ENCODE measurements at regions not wholly inside any gene's neighbourhood (a gene's known extent, or its start where the extent isn't known, plus 50 kb on each side); places are given as distances from the start of the nearest gene placed in this dataset.
"Not testable (repeated sequence)": the region's sequence is repeated elsewhere in the genome, so short reads cannot be mapped to it uniquely, and the experiment has no call there.

DNA sequence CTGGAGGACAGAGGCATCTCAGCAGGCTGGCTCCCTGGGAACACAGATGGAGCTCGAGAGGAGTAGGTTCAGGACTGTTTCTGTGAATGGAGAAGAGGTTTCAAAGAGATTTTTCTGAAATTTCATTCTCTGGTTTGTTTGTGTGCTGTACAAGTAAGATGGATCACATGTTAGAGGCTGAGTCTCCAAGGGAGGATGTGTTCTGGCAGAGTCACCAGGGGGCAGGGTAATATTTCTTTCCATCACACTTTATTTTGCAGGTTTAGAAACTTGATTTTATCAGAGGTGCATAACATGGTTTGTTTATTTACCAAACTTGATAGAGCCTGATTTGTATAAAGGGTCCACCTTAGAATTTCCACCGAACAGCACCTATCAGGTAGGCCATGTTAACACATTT is 69.2 kb upstream of the ARL15 start:
- DNase-seq: no peak

DNA sequence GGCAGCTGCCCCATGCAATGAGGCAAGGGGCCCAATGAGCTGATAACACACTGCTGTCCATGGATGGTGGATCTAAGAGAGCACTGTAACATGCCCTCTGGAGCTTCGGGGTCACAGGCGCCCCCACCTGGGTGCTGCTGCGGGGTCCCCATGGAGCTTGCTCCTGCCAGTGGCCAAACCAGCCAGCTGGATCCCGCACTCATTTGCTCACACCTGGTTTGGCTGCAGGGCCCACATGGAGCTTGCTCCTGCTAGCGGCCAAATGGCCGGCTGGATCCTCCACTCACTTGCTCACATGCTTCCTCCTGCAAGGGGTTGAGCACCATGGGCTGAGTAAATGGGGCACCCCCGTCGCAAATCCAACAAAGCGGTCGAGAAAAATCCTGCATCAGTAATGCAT is 68.3 kb upstream of the ARL15 start:
- Histone ChIP-seq H3K9me3 (no peaks in the 10 kb centered on the region), H3K4me1 (peaks cover 0 to 5% (median 2%) of the 10 kb centered on the region in 4 donors), H3K27me3 (no peaks in the 10 kb centered on the region), H3K36me3 (no peaks in the 10 kb centered on the region), H3K27ac (no peak overlapping the region), H3K4me3 (no peak overlapping the region)
- no peak for DNase-seq
- WGBS, 2 donors (ENCODE audit: low coverage in 1 of 2): 92% methylated on average over 9 of the region's 10 CpGs; no CpG with 5 or more reads in 1 of the 2 donors
- intact Hi-C loops (cut with DNase I; ENCODE audit: low total_unique reads): no loop called here
- in situ Hi-C loops (cut with MboI; ENCODE audit: low pct_ligation_motif_present in 1 of 4, low pct_unique_long_range_greater_than_20kb in 1 of 4, low sequenced_read_pairs in 3 of 4): no loop called here
- TF ChIP-seq EP300 (IDR thresholded peaks at IDR 0.05; ENCODE audit: low read depth): no peak

More for the DNA sequence above, 69.2 kb upstream of the ARL15 start:
- no peak overlapping the region for H3K4me3 ChIP-seq
- TF ChIP-seq POLR2A (IDR thresholded peaks at IDR 0.05): no peak
- TF ChIP-seq, protein P1, sequence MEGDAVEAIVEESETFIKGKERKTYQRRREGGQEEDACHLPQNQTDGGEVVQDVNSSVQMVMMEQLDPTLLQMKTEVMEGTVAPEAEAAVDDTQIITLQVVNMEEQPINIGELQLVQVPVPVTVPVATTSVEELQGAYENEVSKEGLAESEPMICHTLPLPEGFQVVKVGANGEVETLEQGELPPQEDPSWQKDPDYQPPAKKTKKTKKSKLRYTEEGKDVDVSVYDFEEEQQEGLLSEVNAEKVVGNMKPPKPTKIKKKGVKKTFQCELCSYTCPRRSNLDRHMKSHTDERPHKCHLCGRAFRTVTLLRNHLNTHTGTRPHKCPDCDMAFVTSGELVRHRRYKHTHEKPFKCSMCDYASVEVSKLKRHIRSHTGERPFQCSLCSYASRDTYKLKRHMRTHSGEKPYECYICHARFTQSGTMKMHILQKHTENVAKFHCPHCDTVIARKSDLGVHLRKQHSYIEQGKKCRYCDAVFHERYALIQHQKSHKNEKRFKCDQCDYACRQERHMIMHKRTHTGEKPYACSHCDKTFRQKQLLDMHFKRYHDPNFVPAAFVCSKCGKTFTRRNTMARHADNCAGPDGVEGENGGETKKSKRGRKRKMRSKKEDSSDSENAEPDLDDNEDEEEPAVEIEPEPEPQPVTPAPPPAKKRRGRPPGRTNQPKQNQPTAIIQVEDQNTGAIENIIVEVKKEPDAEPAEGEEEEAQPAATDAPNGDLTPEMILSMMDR (IDR thresholded peaks at IDR 0.05): no peak
- TF ChIP-seq POLR2AphosphoS5 (IDR thresholded peaks at IDR 0.05): no peak
- no peak for TF ChIP-seq EP300 (IDR thresholded peaks at IDR 0.05; ENCODE audit: low read depth)
- H3K4me1 ChIP-seq: peaks cover 0 to 14% (median 8%) of the 10 kb centered on the region in 4 donors
- intact Hi-C loops (cut with DNase I; ENCODE audit: low total_unique reads): no loop called here
- H3K27me3 ChIP-seq: no peaks in the 10 kb centered on the region
- H3K9me3 ChIP-seq: no peaks in the 10 kb centered on the region
- in situ Hi-C loops (cut with MboI; ENCODE audit: low pct_ligation_motif_present in 1 of 4, low pct_unique_long_range_greater_than_20kb in 1 of 4, low sequenced_read_pairs in 3 of 4): no loop called here
- no peaks in the 10 kb centered on the region for H3K36me3 ChIP-seq
- H3K27ac ChIP-seq: no peak overlapping the region
- 73 to 86% methylated on average over 1 to 2 of the region's 2 CpGs for WGBS, 2 donors (ENCODE audit: low coverage in 1 of 2)

DNA sequence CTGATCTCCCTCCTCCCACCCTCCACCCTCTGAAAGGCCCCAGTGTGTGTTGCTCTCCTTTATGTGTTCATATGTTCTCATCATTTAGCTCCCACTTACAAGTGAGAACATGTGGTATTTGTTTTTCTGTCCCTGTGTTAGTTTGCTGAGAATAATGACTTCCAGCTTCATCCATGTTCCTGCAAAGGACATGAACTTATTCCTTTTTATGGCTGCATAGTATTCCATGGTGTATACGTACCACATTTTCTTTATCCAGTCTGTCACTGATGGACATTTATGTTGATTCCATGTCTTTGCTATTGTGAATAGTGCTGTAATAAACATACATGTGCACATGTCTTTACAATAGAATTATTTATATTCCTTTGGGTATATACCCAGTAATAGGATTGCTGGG is 67.0 kb upstream of the ARL15 start:
- DNase-seq; H3K4me3 ChIP-seq; intact Hi-C loops (cut with DNase I; ENCODE audit: low total_unique reads); H3K9me3 ChIP-seq; in situ Hi-C loops (cut with MboI; ENCODE audit: low pct_ligation_motif_present in 1 of 4, low pct_unique_long_range_greater_than_20kb in 1 of 4, low sequenced_read_pairs in 3 of 4); H3K36me3 ChIP-seq; H3K27me3 ChIP-seq; H3K27ac ChIP-seq; H3K4me1 ChIP-seq: not testable (repeated sequence)
- 100% methylated on average over 1 of the region's 1 CpG for WGBS, 2 donors (ENCODE audit: low coverage in 1 of 2)

DNA sequence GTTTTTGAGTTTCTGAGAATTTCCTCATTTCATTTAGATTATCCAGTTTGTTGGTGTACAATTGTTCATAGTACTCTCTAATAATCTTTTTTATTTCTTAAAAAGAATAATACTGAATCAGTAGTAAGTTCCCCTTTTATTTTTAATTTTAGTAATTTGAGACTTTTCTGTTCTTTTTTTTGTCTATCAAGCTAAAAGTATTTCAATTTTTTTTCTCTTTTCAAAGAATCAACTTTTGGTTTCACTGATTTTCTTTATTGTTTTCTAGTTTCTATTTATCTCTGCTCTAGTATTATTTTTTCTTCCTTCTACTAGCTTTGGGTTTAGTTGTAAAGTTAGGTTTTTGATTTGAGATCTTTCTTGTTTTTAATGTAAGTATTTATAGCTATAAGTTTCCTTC is 60.6 kb upstream of the ARL15 start:
- peaks cover 0 to 5% (median 2%) of the 10 kb centered on the region in 4 donors for H3K4me1 ChIP-seq
- in situ Hi-C loops (cut with MboI; ENCODE audit: low pct_ligation_motif_present in 1 of 4, low pct_unique_long_range_greater_than_20kb in 1 of 4, low sequenced_read_pairs in 3 of 4) (no loop called here), intact Hi-C loops (cut with DNase I; ENCODE audit: low total_unique reads) (no loop called here)
- no peaks in the 10 kb centered on the region for H3K27me3 ChIP-seq
- H3K36me3 ChIP-seq: no peaks in the 10 kb centered on the region
- no peak for DNase-seq
- no peaks in the 10 kb centered on the region for H3K9me3 ChIP-seq
- TF ChIP-seq, protein P1 (IDR thresholded peaks at IDR 0.05): no peak
- no peak for TF ChIP-seq EP300 (IDR thresholded peaks at IDR 0.05; ENCODE audit: low read depth)
- no peak for TF ChIP-seq POLR2AphosphoS5 (IDR thresholded peaks at IDR 0.05)
- no peak for TF ChIP-seq POLR2A (IDR thresholded peaks at IDR 0.05)
- H3K27ac ChIP-seq: no peak overlapping the region
- H3K4me3 ChIP-seq: no peak overlapping the region

DNA sequence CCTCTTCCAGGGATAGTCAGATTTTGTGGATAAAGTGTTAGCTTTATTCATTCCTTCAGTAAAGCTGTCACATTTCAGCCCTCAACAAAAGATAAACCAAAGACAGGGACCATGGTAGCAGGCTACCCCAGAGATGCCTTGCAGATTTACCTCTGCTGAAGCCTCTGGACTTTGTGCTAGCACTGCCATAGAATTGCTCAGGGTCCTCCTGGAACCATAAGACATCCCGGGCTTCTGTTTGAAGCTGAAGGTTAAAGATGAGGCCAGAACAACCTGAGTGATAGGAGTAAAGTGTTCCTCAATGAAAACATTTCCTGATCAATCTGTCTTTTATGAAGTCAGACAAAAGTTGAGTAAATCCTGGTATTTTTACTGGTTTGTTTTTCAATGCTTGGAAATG is 57.5 kb upstream of the ARL15 start:
- whole genome bisulfite sequencing, 2 donors (ENCODE audit: low coverage in 1 of 2): 65% methylated on average over 1 of the region's 1 CpG; no CpG with 5 or more reads in 1 of the 2 donors
- intact Hi-C loops (cut with DNase I; ENCODE audit: low total_unique reads) (no loop called here), in situ Hi-C loops (cut with MboI; ENCODE audit: low pct_ligation_motif_present in 1 of 4, low pct_unique_long_range_greater_than_20kb in 1 of 4, low sequenced_read_pairs in 3 of 4) (no loop called here)
- Histone ChIP-seq H3K36me3 (no peaks in the 10 kb centered on the region), H3K27ac (no peak overlapping the region), H3K27me3 (no peaks in the 10 kb centered on the region), H3K4me3 (no peak overlapping the region), H3K4me1 (peaks cover 0 to 5% (median 2%) of the 10 kb centered on the region in 4 donors), H3K9me3 (no peaks in the 10 kb centered on the region)
- TF ChIP-seq POLR2A (IDR thresholded peaks at IDR 0.05): no peak
- TF ChIP-seq POLR2AphosphoS5 (IDR thresholded peaks at IDR 0.05): no peak
- TF ChIP-seq EP300 (IDR thresholded peaks at IDR 0.05; ENCODE audit: low read depth): no peak
- TF ChIP-seq, protein P1 (IDR thresholded peaks at IDR 0.05): no peak
- DNase-seq: no peak
